Esophagus muscularis mucosa (tissue), 4 donors: ENCODE measurements at regions not wholly inside any gene's neighbourhood (a gene's known extent, or its start where the extent isn't known, plus 50 kb on each side); places are given as distances from the start of the nearest gene placed in this dataset.

ENCODE experiments used
- DNase-seq: peaks from one replicate; pipeline ENCODE4 v3.0.0-alpha.2; 2017; ENCODE audit errors: extremely low spot score
- H3K27ac ChIP-seq, 4 donors: fragments of 200-600 bp; sonication (generic); replicated peaks in 1 of 4; 1 replicate in 3 of 4; 2 replicates in 1 of 4; pipeline ENCODE4 v1.5.1; 2016 to 2019; ENCODE audit warnings: mild to moderate bottlenecking in 1 of 4
- H3K27me3 ChIP-seq, 4 donors: fragments of 200-600 bp; sonication (generic); one replicate each; pipeline versions ENCODE4 v1.5.1 to v1.6.0; 2016 to 2019
- H3K36me3 ChIP-seq, 4 donors: fragments of 200-600 bp; sonication (generic); one replicate each; pipeline ENCODE4 v1.5.1; 2016 to 2019
- H3K4me1 ChIP-seq, 4 donors: fragments of 200-600 bp; sonication (generic); one replicate each; pipeline ENCODE4 v1.5.1; 2016 to 2019
- H3K4me3 ChIP-seq, 4 donors: fragments of 200-600 bp; sonication (generic); 1 replicate in 2 of 4; 2 replicates in 2 of 4; pipeline ENCODE4 v1.5.1; 2016 to 2019; ENCODE audit warnings: mild to moderate bottlenecking in 4 of 4, moderate library complexity in 1 of 4
- H3K9me3 ChIP-seq, 4 donors: fragments of 200-600 bp; sonication (generic); 1 replicate in 3 of 4; 2 replicates in 1 of 4; pipeline ENCODE4 v1.5.1; 2016 to 2019
- EP300 ChIP-seq: sonication (generic); formaldehyde crosslinking; IDR thresholded peaks from one replicate; pipeline ENCODE4 v1.6.1; 2017; ENCODE audit warnings: antibody characterized with exemption
- POLR2A ChIP-seq: fragments of 450-650 bp; IDR thresholded peaks from one replicate; pipeline ENCODE4 v1.6.1; 2017; ENCODE audit warnings: antibody characterized with exemption, moderate library complexity, mild to moderate bottlenecking, low read depth
- POLR2AphosphoS5 ChIP-seq, 2 donors: sonication (generic); formaldehyde crosslinking; IDR thresholded peaks; one replicate each; pipeline ENCODE4 v1.6.1; 2017; ENCODE audit warnings: antibody characterized with exemption in 2 of 2
- WGBS: methylation state at CpG from one replicate; pipeline ENCODE4 v1.1.5; 2018; 5-methylcytosine and 5-hydroxymethylcytosine counted together
- intact Hi-C: fragments of 100-400 bp; cut with DNase I; formaldehyde crosslinking; loops from one replicate; pipeline ENCODE4 v1.15.1; 2023
- TF ChIP-seq, protein P1 (sequence below), 3 experiments: fragments of 200-600 bp in 2 of 3; fragments of 450-650 bp in 1 of 3; sonication (generic) in 2 of 3; IDR thresholded peaks; one replicate each; pipeline ENCODE4 v1.5.1; 2017 to 2019; ENCODE audit warnings: antibody characterized with exemption in 3 of 3, mild to moderate bottlenecking in 2 of 3, moderate library complexity in 1 of 3

DNA sequence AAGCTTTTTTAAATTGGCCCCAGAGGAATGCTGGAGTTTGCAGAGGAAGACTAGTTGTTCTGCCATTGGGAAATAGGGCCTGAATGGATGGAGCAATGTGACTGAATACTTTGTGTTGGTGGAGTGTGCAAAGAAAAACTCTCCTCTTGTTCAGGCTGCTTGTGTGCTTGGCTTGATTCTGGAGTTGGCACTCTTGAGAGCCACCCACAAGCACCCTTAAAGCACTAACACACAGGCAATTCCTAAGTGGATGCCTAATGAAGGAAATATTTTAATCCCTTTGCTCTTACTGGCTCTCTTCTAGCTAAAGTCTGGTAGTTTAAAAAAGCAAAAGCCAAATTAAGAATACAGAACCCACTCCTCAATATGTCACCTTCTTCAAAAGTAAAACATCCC lies 304.4 kb upstream of the C2CD4B start:
- intact Hi-C loops: no loop called here

DNA sequence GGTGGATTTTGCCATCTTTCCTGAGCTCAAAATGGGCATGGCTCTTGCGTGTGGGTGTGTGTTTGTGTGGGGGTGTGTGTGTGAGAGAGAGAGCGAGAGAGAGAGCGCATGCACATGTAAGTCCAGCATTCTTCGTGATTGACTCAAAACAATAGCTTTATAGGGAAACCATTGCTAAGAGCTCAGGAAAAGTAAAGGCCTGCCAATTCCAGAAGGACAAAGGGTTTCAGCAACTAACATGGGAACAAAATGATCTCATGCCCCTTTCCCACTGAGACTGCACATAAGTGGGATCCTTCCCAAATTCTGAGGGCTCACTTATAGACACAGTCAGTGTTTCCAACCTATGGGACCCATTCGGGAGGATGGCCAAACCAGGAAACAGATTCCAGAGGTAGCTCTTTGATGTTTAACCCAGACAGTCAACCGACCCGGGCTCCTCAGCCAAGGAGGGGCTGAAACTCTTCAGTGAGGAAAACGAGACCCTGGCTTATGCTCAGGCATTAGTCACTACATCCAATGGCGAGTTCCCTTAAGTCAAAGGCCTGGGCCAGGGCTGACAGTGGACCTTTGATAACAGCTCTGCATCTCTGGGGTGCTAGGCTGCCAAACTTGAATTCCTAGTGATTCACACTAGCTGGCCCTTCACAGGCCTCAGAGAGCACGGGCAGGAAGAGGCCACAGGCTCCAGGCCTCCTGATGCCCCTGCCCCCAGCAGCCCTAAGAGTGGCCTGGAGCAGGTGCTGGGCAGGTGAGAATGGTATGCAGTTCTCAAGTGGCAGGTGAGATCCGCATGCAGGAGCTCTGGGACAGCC lies 305.0 kb upstream of the C2CD4B start:
- Histone ChIP-seq H3K27ac (peak overlapping the region; percentile 39 to 72 (median 64)), H3K4me1 (peaks cover 25 to 47% (median 44%) of the 10 kb centered on the region in 4 donors), H3K27me3 (no peaks in the 10 kb centered on the region), H3K9me3 (no peaks in the 10 kb centered on the region), H3K4me3 (no peak overlapping the region), H3K36me3 (no peaks in the 10 kb centered on the region)
- peak in 1 of 2 donors; percentile 3 for TF ChIP-seq POLR2AphosphoS5 (IDR thresholded peaks at IDR 0.05)
- no peak for TF ChIP-seq POLR2A
- WGBS: 64% methylated on average over 11 of the region's 11 CpGs
- DNase-seq: no peak
- intact Hi-C loops: no loop called here

More for the DNA sequence above, 304.4 kb upstream of the C2CD4B start:
- no peak overlapping the region for H3K4me3 ChIP-seq
- H3K27me3 ChIP-seq: no peaks in the 10 kb centered on the region
- TF ChIP-seq, protein P1, sequence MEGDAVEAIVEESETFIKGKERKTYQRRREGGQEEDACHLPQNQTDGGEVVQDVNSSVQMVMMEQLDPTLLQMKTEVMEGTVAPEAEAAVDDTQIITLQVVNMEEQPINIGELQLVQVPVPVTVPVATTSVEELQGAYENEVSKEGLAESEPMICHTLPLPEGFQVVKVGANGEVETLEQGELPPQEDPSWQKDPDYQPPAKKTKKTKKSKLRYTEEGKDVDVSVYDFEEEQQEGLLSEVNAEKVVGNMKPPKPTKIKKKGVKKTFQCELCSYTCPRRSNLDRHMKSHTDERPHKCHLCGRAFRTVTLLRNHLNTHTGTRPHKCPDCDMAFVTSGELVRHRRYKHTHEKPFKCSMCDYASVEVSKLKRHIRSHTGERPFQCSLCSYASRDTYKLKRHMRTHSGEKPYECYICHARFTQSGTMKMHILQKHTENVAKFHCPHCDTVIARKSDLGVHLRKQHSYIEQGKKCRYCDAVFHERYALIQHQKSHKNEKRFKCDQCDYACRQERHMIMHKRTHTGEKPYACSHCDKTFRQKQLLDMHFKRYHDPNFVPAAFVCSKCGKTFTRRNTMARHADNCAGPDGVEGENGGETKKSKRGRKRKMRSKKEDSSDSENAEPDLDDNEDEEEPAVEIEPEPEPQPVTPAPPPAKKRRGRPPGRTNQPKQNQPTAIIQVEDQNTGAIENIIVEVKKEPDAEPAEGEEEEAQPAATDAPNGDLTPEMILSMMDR (IDR thresholded peaks at IDR 0.05): no peak
- TF ChIP-seq POLR2AphosphoS5 (IDR thresholded peaks at IDR 0.05): no peak
- TF ChIP-seq POLR2A: no peak
- TF ChIP-seq EP300: no peak
- H3K4me1 ChIP-seq: peaks cover 19 to 42% (median 40%) of the 10 kb centered on the region in 4 donors
- peak overlapping the region; percentile 39 to 72 (median 64) for H3K27ac ChIP-seq
- no peak for DNase-seq
- no peaks in the 10 kb centered on the region for H3K9me3 ChIP-seq
- H3K36me3 ChIP-seq: no peaks in the 10 kb centered on the region

DNA sequence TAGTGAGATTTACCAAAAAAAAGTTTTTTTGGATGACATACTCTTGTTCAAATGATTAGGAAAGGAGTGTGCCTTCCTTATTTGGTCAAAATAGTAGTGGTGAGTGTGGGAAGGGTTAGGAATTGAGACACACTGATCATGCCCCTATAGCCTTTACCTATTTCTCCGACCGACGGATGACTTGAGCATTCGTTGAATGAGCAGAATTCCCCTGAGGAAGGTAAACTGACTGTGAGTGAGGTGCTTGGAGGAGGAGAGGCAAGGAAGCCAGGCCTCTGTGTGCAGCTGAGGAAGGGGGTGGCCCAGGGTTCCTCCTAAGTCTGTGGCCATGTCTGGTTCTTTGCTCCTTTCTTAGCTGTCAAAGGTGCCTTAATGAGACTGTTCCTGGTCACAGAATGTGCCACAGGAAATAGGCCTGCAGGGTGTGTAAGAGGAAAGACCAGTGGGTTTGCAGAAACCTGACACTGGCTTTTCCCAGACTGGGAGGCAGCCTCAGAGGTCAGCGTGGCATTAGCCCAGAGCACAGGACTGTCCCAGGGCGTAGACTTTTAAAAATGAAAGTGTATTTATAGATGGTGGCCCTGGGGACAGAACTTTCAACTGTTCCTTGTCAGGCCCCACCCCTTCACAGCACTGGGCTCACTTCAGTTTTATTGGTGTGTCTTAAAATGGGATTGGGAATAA lies 307.7 kb upstream of the C2CD4B start:
- DNase-seq: no peak
- H3K4me1 ChIP-seq: peaks cover 42 to 64% (median 56%) of the 10 kb centered on the region in 4 donors
- no peak overlapping the region for H3K4me3 ChIP-seq
- 80% methylated on average over 6 of the region's 6 CpGs for WGBS
- no peak for TF ChIP-seq EP300
- TF ChIP-seq, protein P1 (IDR thresholded peaks at IDR 0.05): no peak
- no peak for TF ChIP-seq POLR2AphosphoS5 (IDR thresholded peaks at IDR 0.05)
- TF ChIP-seq POLR2A: no peak
- no peaks in the 10 kb centered on the region for H3K36me3 ChIP-seq
- H3K27ac ChIP-seq: peak overlapping the region in 2 of 4 donors; percentile 35 to 39
- no peaks in the 10 kb centered on the region for H3K27me3 ChIP-seq
- no peaks in the 10 kb centered on the region for H3K9me3 ChIP-seq
- intact Hi-C loops: no loop called here

DNA sequence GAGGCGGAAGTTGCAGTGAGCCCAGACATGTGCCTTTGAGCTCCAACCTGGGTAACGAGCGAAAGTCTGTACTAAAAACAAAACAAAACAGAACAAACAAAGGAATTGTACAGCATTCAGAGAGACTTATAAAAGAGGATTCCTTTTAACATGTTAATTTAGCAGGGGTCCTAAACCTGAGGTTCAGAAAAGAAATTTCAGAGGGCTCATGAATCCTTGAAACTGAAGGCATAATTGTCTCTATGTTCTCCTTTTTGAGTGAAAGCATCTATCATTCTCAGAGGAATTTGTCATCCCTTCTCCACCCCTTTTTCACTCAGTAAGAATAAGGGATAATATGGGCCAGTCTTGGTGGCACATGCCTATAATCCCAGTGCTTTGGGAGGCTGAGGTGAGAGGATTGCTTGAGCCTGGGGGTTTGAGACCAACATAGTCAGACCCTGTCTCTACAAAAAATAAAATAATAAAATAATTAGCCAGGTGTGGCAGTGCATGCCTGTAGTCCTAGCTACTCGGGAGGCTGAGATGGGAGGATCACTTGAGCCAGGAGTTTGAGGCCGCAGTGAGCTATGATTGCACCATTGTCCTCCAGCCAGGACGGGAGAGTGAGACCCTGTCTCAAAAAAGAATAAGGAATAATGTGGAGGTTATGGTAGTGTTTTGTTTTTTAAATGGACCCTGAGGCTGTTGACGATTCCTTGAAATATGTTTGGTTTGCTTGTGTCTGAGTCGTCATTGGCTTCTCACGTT lies 309.1 kb upstream of the C2CD4B start:
- H3K4me1 ChIP-seq: peaks cover 42 to 59% (median 57%) of the 10 kb centered on the region in 4 donors
- DNase-seq: no peak
- 79% methylated on average over 9 of the region's 9 CpGs for WGBS
- H3K4me3 ChIP-seq: no peak overlapping the region
- intact Hi-C loops: no loop called here
- H3K27ac ChIP-seq: peak overlapping the region in 1 of 4 donors; percentile 9
- no peaks in the 10 kb centered on the region for H3K27me3 ChIP-seq
- TF ChIP-seq POLR2AphosphoS5 (IDR thresholded peaks at IDR 0.05) (no peak), POLR2A (no peak), EP300 (no peak)
- TF ChIP-seq, protein P1 (IDR thresholded peaks at IDR 0.05): no peak
- H3K9me3 ChIP-seq: no peaks in the 10 kb centered on the region
- no peaks in the 10 kb centered on the region for H3K36me3 ChIP-seq

DNA sequence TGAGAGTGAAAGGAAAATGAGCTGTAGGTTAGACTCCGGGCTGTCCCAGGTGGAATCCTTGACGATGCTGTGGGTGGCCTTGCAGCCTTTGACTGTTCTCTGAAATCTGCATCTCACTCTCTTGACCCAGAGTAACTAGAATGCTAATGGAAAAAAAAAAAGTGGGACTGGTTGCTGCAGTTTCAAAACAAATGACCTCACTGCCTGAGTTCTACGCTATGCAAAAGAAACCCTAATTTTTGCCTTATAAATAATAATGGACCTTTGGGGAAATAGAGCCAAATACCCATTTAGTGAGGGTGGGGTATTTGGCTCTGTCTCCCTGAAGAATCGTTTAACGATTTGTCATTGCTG lies 309.7 kb upstream of the C2CD4B start:
- H3K9me3 ChIP-seq: no peaks in the 10 kb centered on the region
- 55% methylated on average over 5 of the region's 5 CpGs for WGBS
- no peak for DNase-seq
- no peaks in the 10 kb centered on the region for H3K27me3 ChIP-seq
- intact Hi-C loops: no loop called here
- TF ChIP-seq, protein P1 (IDR thresholded peaks at IDR 0.05): no peak
- peak in 1 of 2 donors; percentile 14 for TF ChIP-seq POLR2AphosphoS5 (IDR thresholded peaks at IDR 0.05)
- no peak for TF ChIP-seq POLR2A
- peaks cover 42 to 54% (median 53%) of the 10 kb centered on the region in 4 donors for H3K4me1 ChIP-seq
- no peaks in the 10 kb centered on the region for H3K36me3 ChIP-seq
- peak overlapping the region in 2 of 4 donors; percentile 9 to 16 for H3K27ac ChIP-seq
- no peak overlapping the region for H3K4me3 ChIP-seq
